GM12872 (cell line): ENCODE measurements at regions not wholly inside any gene's neighbourhood (a gene's known extent, or its start where the extent isn't known, plus 50 kb on each side); places are given as distances from the start of the nearest gene placed in this dataset.

Experiments used
- CTCF ChIP-seq: IDR thresholded peaks from 3 replicates; pipeline ENCODE4 v1.5.1; 2011; ENCODE audit warnings: low read depth, mild to moderate bottlenecking, low read length, moderate library complexity; ENCODE audit not compliant: insufficient read depth

GRCh38 chr13:58119804-58120203 is 488.3 kb downstream of the PCDH17 start:
- TF ChIP-seq CTCF, result no peak

GRCh38 chr13:58126496-58126895 is 495.0 kb downstream of the PCDH17 start:
- TF ChIP-seq CTCF, result no peak

- no peak for TF ChIP-seq CTCF
These were observed 502.5 kb downstream of the PCDH17 start for GRCh38 chr13:58134012-58134411.

DNA sequence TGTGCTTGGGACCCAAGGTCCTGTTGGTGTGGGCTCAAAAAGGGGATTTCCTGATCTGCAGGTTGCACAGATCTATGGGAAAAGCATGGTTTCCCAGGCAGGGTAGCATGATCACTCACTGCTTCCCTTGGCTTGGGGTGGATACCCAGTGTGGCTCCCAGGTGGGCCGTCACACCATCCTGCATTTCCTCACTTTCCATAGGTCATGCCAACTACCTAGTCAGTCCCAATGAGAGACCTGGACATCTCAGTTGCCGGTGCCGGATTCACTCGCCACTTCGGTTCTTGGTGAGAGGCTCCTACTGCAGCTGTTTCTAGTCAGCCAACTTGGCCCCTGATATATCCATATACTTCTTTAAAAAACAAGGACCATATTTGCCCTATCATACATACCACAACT is 503.0 kb downstream of the PCDH17 start:
- TF ChIP-seq CTCF, result no peak

GRCh38 chr13:58142952-58143351 is 511.4 kb downstream of the PCDH17 start:
- no peak for TF ChIP-seq CTCF

GRCh38 chr13:58144616-58145015 is 513.1 kb downstream of the PCDH17 start:
- no peak for TF ChIP-seq CTCF

DNA sequence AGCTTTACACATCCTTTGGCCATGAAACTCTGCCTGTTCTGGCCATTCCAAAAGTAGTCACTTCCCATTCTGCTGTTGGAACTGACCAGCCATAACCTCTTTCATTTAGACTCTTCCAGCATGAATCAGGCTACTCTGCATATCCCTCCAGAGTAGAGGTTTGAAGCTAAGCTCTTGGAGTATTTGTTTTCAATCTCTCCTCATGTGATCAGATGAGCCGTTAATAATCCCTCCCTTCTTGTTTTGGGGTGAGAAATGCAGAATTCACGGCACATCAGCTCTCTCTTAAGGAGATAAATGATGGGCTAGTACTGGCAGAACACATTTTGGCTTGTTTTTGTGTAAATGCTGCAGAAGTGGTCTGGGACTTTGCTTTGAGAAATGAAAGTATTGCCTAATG is 519.9 kb downstream of the PCDH17 start:
- TF ChIP-seq CTCF, result no peak

GRCh38 chr13:58160980-58161379 is 529.4 kb downstream of the PCDH17 start:
- no peak for TF ChIP-seq CTCF
